ENCODE measurements at regions not wholly inside any gene's neighbourhood (a gene's known extent, or its start where the extent isn't known, plus 50 kb on each side); places are given as distances from the start of the nearest gene placed in this dataset.

DNA sequence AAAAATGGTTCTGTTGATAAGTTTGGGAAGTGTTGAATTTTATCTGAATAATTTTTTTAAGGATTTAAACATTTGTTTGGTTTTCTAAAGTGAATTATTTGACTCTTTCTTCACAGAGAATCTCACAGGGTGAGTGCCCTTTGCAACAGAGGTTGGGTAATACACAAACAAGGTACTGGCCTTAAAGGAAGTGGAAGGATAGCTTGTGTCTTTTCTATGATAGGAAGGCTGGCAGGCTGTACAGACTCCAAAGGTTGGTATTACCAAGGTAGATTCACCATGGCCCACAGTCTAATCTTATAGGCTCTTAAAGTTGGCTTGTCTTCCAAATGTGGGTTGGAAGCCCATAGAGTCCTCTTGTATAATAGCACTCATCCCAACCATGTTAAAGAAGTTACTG, 311.5 kb downstream of the SV2B start:
- no peak overlapping the region for H2AFZ ChIP-seq
- H3K36me3 ChIP-seq (replicated peaks; ENCODE audit: insufficient read depth, low read depth), result no peaks in the 10 kb centered on the region
- H3K79me2 ChIP-seq, result no peaks in the 10 kb centered on the region
- DNase-seq (ENCODE audit: low spot score), result no peak
- TF ChIP-seq EZH2 (IDR thresholded peaks at IDR 0.05; ENCODE audit: borderline replicate concordance), result no peak
- TF ChIP-seq EZH2phosphoT487 (IDR thresholded peaks at IDR 0.05; ENCODE audit: low read depth, severe bottlenecking, unreplicated experiment), result no peak
- TF ChIP-seq, protein P1, sequence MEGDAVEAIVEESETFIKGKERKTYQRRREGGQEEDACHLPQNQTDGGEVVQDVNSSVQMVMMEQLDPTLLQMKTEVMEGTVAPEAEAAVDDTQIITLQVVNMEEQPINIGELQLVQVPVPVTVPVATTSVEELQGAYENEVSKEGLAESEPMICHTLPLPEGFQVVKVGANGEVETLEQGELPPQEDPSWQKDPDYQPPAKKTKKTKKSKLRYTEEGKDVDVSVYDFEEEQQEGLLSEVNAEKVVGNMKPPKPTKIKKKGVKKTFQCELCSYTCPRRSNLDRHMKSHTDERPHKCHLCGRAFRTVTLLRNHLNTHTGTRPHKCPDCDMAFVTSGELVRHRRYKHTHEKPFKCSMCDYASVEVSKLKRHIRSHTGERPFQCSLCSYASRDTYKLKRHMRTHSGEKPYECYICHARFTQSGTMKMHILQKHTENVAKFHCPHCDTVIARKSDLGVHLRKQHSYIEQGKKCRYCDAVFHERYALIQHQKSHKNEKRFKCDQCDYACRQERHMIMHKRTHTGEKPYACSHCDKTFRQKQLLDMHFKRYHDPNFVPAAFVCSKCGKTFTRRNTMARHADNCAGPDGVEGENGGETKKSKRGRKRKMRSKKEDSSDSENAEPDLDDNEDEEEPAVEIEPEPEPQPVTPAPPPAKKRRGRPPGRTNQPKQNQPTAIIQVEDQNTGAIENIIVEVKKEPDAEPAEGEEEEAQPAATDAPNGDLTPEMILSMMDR (IDR thresholded peaks at IDR 0.05; ENCODE audit: poor library complexity), result no peak
- H3K9me3 ChIP-seq (ENCODE audit: low read depth), result no peaks in the 10 kb centered on the region
- peaks cover 6% of the 10 kb centered on the region for H3K4me1 ChIP-seq (ENCODE audit: insufficient read depth)
- no peak overlapping the region for H3K27ac ChIP-seq
- H3K27me3 ChIP-seq, result no peaks in the 10 kb centered on the region
- H3K9me2 ChIP-seq (replicated peaks; ENCODE audit: insufficient read depth), result no peaks in the 10 kb centered on the region
- H4K20me1 ChIP-seq (ENCODE audit: insufficient read depth, poor library complexity, severe bottlenecking), result no peaks in the 10 kb centered on the region
- H3K4me3 ChIP-seq, result no peak overlapping the region
- no peak overlapping the region for H3K4me2 ChIP-seq

DNA sequence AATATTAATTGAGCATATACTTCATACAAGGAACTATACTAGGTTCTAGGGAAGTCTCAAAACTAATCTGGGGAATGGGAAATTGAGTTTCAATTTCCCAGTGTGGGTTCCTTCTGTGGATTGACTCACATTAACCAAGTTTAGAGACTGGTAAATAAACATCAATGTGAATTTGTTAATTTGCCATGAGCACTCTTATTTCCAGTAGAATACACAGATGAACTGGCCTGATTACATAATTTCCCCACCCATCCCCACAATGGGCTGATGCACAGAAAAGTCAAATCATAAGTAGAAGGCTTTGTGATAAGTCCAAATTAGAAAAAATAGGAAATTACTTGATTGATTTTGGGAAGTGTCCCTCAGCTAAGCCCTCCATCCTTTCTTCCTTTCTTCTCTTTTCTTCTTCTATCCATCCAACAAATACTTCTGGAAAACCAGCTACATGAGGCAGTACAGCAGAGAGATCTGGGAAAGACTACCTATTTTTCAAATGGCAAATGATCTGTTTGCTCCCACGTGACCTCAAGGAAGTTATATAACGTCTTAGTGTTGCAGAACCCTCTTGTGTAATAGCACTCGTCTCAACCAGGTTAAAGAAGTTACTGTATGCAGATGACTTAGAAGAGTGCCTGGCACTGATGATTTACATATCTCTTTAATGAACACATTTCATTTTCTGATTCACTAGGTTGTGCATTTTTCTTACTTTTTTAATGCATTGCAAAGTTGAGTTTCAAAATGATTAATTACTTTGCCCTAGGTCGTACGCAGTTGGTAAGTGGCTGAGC, 312.3 kb downstream of the SV2B start:
- Histone ChIP-seq H3K27me3 (no peaks in the 10 kb centered on the region), H3K36me3 (replicated peaks; ENCODE audit: insufficient read depth, low read depth) (no peaks in the 10 kb centered on the region), H3K79me2 (no peaks in the 10 kb centered on the region), H3K27ac (no peak overlapping the region), H3K4me2 (no peak overlapping the region), H4K20me1 (ENCODE audit: insufficient read depth, poor library complexity, severe bottlenecking) (no peaks in the 10 kb centered on the region), H3K9me3 (ENCODE audit: low read depth) (no peaks in the 10 kb centered on the region), H3K9me2 (replicated peaks; ENCODE audit: insufficient read depth) (no peaks in the 10 kb centered on the region), H3K4me1 (ENCODE audit: insufficient read depth) (peaks cover 6% of the 10 kb centered on the region), H3K4me3 (no peak overlapping the region), H2AFZ (no peak overlapping the region)
- DNase-seq (ENCODE audit: low spot score), result no peak
- WGBS (ENCODE audit: low lambda C conversion rate, missing lambda C conversion rate), result 67% methylated on average over 5 of the region's 5 CpGs
- TF ChIP-seq EZH2phosphoT487 (IDR thresholded peaks at IDR 0.05; ENCODE audit: low read depth, severe bottlenecking, unreplicated experiment) (no peak), EZH2 (IDR thresholded peaks at IDR 0.05; ENCODE audit: borderline replicate concordance) (no peak)
- TF ChIP-seq, protein P1 (IDR thresholded peaks at IDR 0.05; ENCODE audit: poor library complexity), result no peak

DNA sequence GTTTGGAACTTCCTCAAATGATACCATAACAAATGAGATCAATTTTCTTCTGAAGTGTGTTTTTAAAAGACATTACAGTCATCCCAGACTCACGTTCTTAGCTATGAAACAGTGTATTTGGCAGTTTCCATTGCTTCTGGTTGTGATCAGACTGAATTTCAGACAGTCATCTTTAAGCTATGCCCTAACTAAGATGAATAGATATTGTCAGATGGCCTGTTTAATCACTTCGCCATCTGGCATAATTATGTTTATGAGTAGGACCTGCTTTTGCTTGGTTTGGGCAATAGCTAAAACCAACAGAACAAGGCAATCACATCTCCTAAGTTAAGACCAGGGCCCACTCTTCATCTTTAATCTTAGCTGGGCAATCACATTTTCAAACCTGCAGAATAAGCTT, 313.1 kb downstream of the SV2B start:
- Histone ChIP-seq H3K9me3 (ENCODE audit: low read depth) (no peaks in the 10 kb centered on the region), H3K4me1 (ENCODE audit: insufficient read depth) (peaks cover 6% of the 10 kb centered on the region), H3K4me2 (no peak overlapping the region), H3K4me3 (no peak overlapping the region), H3K27ac (no peak overlapping the region), H3K9me2 (replicated peaks; ENCODE audit: insufficient read depth) (no peaks in the 10 kb centered on the region), H3K36me3 (replicated peaks; ENCODE audit: insufficient read depth, low read depth) (no peaks in the 10 kb centered on the region), H4K20me1 (ENCODE audit: insufficient read depth, poor library complexity, severe bottlenecking) (no peaks in the 10 kb centered on the region), H3K79me2 (no peaks in the 10 kb centered on the region), H2AFZ (no peak overlapping the region), H3K27me3 (no peaks in the 10 kb centered on the region)
- DNase-seq (ENCODE audit: low spot score), result no peak
- TF ChIP-seq, protein P1 (IDR thresholded peaks at IDR 0.05; ENCODE audit: poor library complexity), result no peak
- TF ChIP-seq EZH2phosphoT487 (IDR thresholded peaks at IDR 0.05; ENCODE audit: low read depth, severe bottlenecking, unreplicated experiment) (no peak), EZH2 (IDR thresholded peaks at IDR 0.05; ENCODE audit: borderline replicate concordance) (no peak)
- 78% methylated on average over 2 of the region's 2 CpGs for WGBS (ENCODE audit: low lambda C conversion rate, missing lambda C conversion rate)

Data from hepatocyte (in vitro differentiated cells).